ENCODE measurements at regions not wholly inside any gene's neighbourhood (a gene's known extent, or its start where the extent isn't known, plus 50 kb on each side); places are given as distances from the start of the nearest gene placed in this dataset.

GRCh38 chrX:23554304-23554703 is 113.0 kb upstream of the PRDX4 start:
- Histone ChIP-seq H3K4me2 (no peak overlapping the region), H3K79me2 (replicated peaks; ENCODE audit: insufficient read depth) (no peaks in the 10 kb centered on the region), H3K4me3 (no peak overlapping the region), H3K27me3 (ENCODE audit: insufficient read depth) (no peaks in the 10 kb centered on the region), H3K9me2 (ENCODE audit: insufficient read depth) (no peaks in the 10 kb centered on the region), H4K20me1 (replicated peaks; ENCODE audit: insufficient read depth) (no peaks in the 10 kb centered on the region), H3K4me1 (ENCODE audit: insufficient read depth) (no peaks in the 10 kb centered on the region), H3F3A (replicated peaks; ENCODE audit: low read depth) (no peaks in the 10 kb centered on the region), H3K27ac (ENCODE audit: low read depth) (no peak overlapping the region), H3K36me3 (ENCODE audit: insufficient read depth) (no peaks in the 10 kb centered on the region), H2AFZ (no peak overlapping the region)
- no peaks in the 10 kb centered on the region; the same call in 1 of the 3 replicates for H3K4me1 Mint-ChIP-seq
- peak; percentile 35; the same call in 2 of the 3 replicates for ATAC-seq
- DNase-seq (ENCODE audit: low spot score): peak; percentile 55
- TF ChIP-seq, protein P1, sequence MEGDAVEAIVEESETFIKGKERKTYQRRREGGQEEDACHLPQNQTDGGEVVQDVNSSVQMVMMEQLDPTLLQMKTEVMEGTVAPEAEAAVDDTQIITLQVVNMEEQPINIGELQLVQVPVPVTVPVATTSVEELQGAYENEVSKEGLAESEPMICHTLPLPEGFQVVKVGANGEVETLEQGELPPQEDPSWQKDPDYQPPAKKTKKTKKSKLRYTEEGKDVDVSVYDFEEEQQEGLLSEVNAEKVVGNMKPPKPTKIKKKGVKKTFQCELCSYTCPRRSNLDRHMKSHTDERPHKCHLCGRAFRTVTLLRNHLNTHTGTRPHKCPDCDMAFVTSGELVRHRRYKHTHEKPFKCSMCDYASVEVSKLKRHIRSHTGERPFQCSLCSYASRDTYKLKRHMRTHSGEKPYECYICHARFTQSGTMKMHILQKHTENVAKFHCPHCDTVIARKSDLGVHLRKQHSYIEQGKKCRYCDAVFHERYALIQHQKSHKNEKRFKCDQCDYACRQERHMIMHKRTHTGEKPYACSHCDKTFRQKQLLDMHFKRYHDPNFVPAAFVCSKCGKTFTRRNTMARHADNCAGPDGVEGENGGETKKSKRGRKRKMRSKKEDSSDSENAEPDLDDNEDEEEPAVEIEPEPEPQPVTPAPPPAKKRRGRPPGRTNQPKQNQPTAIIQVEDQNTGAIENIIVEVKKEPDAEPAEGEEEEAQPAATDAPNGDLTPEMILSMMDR (conservative IDR thresholded peaks at IDR 0.05; ENCODE audit: low read depth in 2 of 2): peak; percentile 63 to 76
- TF ChIP-seq POLR2AphosphoS5 (IDR thresholded peaks at IDR 0.05; ENCODE audit: low read depth): no peak
- H3K27me3 Mint-ChIP-seq (ENCODE audit: insufficient read depth, low read depth, poor library complexity): no peaks in the 10 kb centered on the region
- H3K36me3 Mint-ChIP-seq (ENCODE audit: low read depth): peaks cover 11% of the 10 kb centered on the region; the same call in 1 of the 3 replicates
- no peak overlapping the region for H3K27ac Mint-ChIP-seq
- peaks cover 13% of the 10 kb centered on the region for H3K9me3 Mint-ChIP-seq
- H3K4me3 Mint-ChIP-seq: no peak overlapping the region

GRCh38 chrX:23557070-23557469 is 110.2 kb upstream of the PRDX4 start:
- H3K36me3 ChIP-seq (ENCODE audit: insufficient read depth): no peaks in the 10 kb centered on the region
- no peak overlapping the region for H3K4me2 ChIP-seq
- H3F3A ChIP-seq (replicated peaks; ENCODE audit: low read depth): no peaks in the 10 kb centered on the region
- Mint-ChIP-seq H3K36me3 (ENCODE audit: low read depth) (peaks cover 11% of the 10 kb centered on the region; the same call in 1 of the 3 replicates), H3K4me3 (no peak overlapping the region), H3K27me3 (ENCODE audit: insufficient read depth, low read depth, poor library complexity) (no peaks in the 10 kb centered on the region), H3K9me3 (peaks cover 16% of the 10 kb centered on the region), H3K27ac (no peak overlapping the region), H3K4me1 (no peaks in the 10 kb centered on the region; the same call in 2 of the 3 replicates)
- no peaks in the 10 kb centered on the region for H3K79me2 ChIP-seq (replicated peaks; ENCODE audit: insufficient read depth)
- H2AFZ ChIP-seq: no peak overlapping the region
- H3K27me3 ChIP-seq (ENCODE audit: insufficient read depth): no peaks in the 10 kb centered on the region
- no peak overlapping the region for H3K4me3 ChIP-seq
- no peaks in the 10 kb centered on the region for H4K20me1 ChIP-seq (replicated peaks; ENCODE audit: insufficient read depth)
- no peaks in the 10 kb centered on the region for H3K9me2 ChIP-seq (ENCODE audit: insufficient read depth)
- H3K27ac ChIP-seq (ENCODE audit: low read depth): no peak overlapping the region
- ATAC-seq (no peak), DNase-seq (ENCODE audit: low spot score) (no peak)
- H3K4me1 ChIP-seq (ENCODE audit: insufficient read depth): no peaks in the 10 kb centered on the region
- no peak for TF ChIP-seq EZH2 (IDR thresholded peaks at IDR 0.05; ENCODE audit: low read depth, unreplicated experiment)
- TF ChIP-seq, protein P2, sequence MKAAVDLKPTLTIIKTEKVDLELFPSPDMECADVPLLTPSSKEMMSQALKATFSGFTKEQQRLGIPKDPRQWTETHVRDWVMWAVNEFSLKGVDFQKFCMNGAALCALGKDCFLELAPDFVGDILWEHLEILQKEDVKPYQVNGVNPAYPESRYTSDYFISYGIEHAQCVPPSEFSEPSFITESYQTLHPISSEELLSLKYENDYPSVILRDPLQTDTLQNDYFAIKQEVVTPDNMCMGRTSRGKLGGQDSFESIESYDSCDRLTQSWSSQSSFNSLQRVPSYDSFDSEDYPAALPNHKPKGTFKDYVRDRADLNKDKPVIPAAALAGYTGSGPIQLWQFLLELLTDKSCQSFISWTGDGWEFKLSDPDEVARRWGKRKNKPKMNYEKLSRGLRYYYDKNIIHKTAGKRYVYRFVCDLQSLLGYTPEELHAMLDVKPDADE (IDR thresholded peaks at IDR 0.05): no peak
- TF ChIP-seq STAT1 (IDR thresholded peaks at IDR 0.05; ENCODE audit: unreplicated experiment): no peak
- TF ChIP-seq, protein P1 (conservative IDR thresholded peaks at IDR 0.05; ENCODE audit: low read depth in 2 of 2): no peak
- TF ChIP-seq POLR2AphosphoS5 (IDR thresholded peaks at IDR 0.05; ENCODE audit: low read depth): no peak
- TF ChIP-seq, protein P3, sequence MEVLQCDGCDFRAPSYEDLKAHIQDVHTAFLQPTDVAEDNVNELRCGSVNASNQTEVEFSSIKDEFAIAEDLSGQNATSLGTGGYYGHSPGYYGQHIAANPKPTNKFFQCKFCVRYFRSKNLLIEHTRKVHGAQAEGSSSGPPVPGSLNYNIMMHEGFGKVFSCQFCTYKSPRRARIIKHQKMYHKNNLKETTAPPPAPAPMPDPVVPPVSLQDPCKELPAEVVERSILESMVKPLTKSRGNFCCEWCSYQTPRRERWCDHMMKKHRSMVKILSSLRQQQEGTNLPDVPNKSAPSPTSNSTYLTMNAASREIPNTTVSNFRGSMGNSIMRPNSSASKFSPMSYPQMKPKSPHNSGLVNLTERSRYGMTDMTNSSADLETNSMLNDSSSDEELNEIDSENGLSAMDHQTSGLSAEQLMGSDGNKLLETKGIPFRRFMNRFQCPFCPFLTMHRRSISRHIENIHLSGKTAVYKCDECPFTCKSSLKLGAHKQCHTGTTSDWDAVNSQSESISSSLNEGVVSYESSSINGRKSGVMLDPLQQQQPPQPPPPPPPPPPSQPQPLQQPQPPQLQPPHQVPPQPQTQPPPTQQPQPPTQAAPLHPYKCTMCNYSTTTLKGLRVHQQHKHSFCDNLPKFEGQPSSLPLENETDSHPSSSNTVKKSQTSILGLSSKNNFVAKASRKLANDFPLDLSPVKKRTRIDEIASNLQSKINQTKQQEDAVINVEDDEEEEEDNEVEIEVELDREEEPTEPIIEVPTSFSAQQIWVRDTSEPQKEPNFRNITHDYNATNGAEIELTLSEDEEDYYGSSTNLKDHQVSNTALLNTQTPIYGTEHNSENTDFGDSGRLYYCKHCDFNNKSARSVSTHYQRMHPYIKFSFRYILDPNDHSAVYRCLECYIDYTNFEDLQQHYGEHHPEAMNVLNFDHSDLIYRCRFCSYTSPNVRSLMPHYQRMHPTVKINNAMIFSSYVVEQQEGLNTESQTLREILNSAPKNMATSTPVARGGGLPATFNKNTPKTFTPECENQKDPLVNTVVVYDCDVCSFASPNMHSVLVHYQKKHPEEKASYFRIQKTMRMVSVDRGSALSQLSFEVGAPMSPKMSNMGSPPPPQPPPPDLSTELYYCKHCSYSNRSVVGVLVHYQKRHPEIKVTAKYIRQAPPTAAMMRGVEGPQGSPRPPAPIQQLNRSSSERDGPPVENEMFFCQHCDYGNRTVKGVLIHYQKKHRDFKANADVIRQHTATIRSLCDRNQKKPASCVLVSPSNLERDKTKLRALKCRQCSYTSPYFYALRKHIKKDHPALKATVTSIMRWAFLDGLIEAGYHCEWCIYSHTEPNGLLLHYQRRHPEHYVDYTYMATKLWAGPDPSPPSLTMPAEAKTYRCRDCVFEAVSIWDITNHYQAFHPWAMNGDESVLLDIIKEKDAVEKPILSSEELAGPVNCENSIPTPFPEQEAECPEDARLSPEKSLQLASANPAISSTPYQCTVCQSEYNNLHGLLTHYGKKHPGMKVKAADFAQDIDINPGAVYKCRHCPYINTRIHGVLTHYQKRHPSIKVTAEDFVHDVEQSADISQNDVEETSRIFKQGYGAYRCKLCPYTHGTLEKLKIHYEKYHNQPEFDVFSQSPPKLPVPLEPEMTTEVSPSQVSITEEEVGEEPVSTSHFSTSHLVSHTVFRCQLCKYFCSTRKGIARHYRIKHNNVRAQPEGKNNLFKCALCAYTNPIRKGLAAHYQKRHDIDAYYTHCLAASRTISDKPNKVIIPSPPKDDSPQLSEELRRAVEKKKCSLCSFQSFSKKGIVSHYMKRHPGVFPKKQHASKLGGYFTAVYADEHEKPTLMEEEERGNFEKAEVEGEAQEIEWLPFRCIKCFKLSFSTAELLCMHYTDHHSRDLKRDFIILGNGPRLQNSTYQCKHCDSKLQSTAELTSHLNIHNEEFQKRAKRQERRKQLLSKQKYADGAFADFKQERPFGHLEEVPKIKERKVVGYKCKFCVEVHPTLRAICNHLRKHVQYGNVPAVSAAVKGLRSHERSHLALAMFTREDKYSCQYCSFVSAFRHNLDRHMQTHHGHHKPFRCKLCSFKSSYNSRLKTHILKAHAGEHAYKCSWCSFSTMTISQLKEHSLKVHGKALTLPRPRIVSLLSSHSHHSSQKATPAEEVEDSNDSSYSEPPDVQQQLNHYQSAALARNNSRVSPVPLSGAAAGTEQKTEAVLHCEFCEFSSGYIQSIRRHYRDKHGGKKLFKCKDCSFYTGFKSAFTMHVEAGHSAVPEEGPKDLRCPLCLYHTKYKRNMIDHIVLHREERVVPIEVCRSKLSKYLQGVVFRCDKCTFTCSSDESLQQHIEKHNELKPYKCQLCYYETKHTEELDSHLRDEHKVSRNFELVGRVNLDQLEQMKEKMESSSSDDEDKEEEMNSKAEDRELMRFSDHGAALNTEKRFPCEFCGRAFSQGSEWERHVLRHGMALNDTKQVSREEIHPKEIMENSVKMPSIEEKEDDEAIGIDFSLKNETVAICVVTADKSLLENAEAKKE (CRISPR knock-in tag; IDR thresholded peaks at IDR 0.05): no peak
- no peak for TF ChIP-seq NANOG (IDR thresholded peaks at IDR 0.05; ENCODE audit: borderline replicate concordance)
- TF ChIP-seq ZNF114 (CRISPR knock-in tag; IDR thresholded peaks at IDR 0.05): no peak
- TF ChIP-seq CREB1 (CRISPR knock-in tag; IDR thresholded peaks at IDR 0.05; ENCODE audit: low read depth): no peak
